Neuronal stem cell (in vitro differentiated cells): ENCODE measurements at regions not wholly inside any gene's neighbourhood (a gene's known extent, or its start where the extent isn't known, plus 50 kb on each side); places are given as distances from the start of the nearest gene placed in this dataset.

Experiments used
- DNase-seq: peaks from one replicate; pipeline ENCODE4 v3.0.0-alpha.2; 2013; ENCODE audit warnings: low spot score
- H2AFZ ChIP-seq: one replicate; pipeline ENCODE4 v1.6.1; 2013; ENCODE audit warnings: mild to moderate bottlenecking, low read length, inconsistent platforms
- H2AK5ac ChIP-seq: 2 replicates; pipeline ENCODE4 v1.6.1; 2013; ENCODE audit warnings: low read depth, mild to moderate bottlenecking, inconsistent platforms, low read length, moderate library complexity, mixed read lengths
- H2BK120ac ChIP-seq: 2 replicates; pipeline ENCODE4 v1.6.1; 2013; ENCODE audit warnings: low read depth, mild to moderate bottlenecking, inconsistent platforms, low read length, moderate library complexity, mixed read lengths
- H2BK12ac ChIP-seq: one replicate; pipeline ENCODE4 v1.6.1; 2013; ENCODE audit warnings: low read length, inconsistent platforms
- H2BK15ac ChIP-seq: 2 replicates; pipeline ENCODE4 v1.6.1; 2013; ENCODE audit warnings: mild to moderate bottlenecking, low read length, inconsistent platforms, mixed read lengths
- H2BK5ac ChIP-seq: one replicate; pipeline ENCODE4 v1.6.1; 2013; ENCODE audit warnings: inconsistent platforms, mild to moderate bottlenecking, low read length, moderate library complexity
- H3K14ac ChIP-seq: one replicate; pipeline ENCODE4 v1.6.1; 2013; ENCODE audit warnings: low read length, inconsistent platforms
- H3K18ac ChIP-seq: 2 replicates; pipeline ENCODE4 v1.6.1; 2013; ENCODE audit warnings: low read length, inconsistent platforms
- H3K23ac ChIP-seq: 2 replicates; pipeline ENCODE4 v1.6.1; 2013; ENCODE audit warnings: low read depth, mild to moderate bottlenecking, mixed read lengths, low read length, inconsistent platforms; ENCODE audit not compliant: poor library complexity
- H3K27ac ChIP-seq: replicated peaks from 3 replicates; pipeline ENCODE4 v1.5.1; 2013; ENCODE audit warnings: low read length, inconsistent platforms
- H3K27me3 ChIP-seq, 3 experiments: 2 replicates each; pipeline ENCODE4 v1.6.1; 2013; ENCODE audit warnings: low read length in 3 of 3, mild to moderate bottlenecking in 2 of 3, inconsistent platforms in 1 of 3, low read depth in 1 of 3, mixed read lengths in 1 of 3, moderate library complexity in 1 of 3; ENCODE audit not compliant: control insufficient read depth in 3 of 3, insufficient read depth in 3 of 3
- H3K36me3 ChIP-seq, 2 donors: replicated peaks in 1 of 2; 2 replicates each; pipeline ENCODE4 v1.6.1; 2013; ENCODE audit warnings: low read length in 2 of 2; ENCODE audit not compliant: control insufficient read depth in 2 of 2, insufficient read depth in 2 of 2
- H3K4ac ChIP-seq: 2 replicates; pipeline ENCODE4 v1.6.1; 2013; ENCODE audit warnings: inconsistent platforms, mild to moderate bottlenecking, low read length, moderate library complexity
- H3K4me1 ChIP-seq, 2 donors: 1 replicate in 1 of 2; 2 replicates in 1 of 2; pipeline ENCODE4 v1.6.1; 2013; ENCODE audit warnings: low read length in 2 of 2, low read depth in 1 of 2; ENCODE audit not compliant: control insufficient read depth in 2 of 2, insufficient read depth in 1 of 2
- H3K4me2 ChIP-seq: one replicate; pipeline ENCODE4 v1.6.1; 2013; ENCODE audit warnings: mild to moderate bottlenecking, low read length, inconsistent platforms; ENCODE audit not compliant: insufficient read depth, poor library complexity, severe bottlenecking
- H3K4me3 ChIP-seq, 2 donors: 2 replicates each; pipeline ENCODE4 v1.5.1; 2013; ENCODE audit warnings: low read length in 2 of 2, mild to moderate bottlenecking in 2 of 2, inconsistent platforms in 1 of 2, moderate library complexity in 1 of 2
- H3K79me1 ChIP-seq: one replicate; pipeline ENCODE4 v1.6.1; 2013; ENCODE audit warnings: low read depth, mild to moderate bottlenecking, inconsistent platforms, low read length, moderate library complexity
- H3K9ac ChIP-seq: one replicate; pipeline ENCODE4 v1.6.1; 2013; ENCODE audit warnings: mild to moderate bottlenecking, low read depth, low read length, inconsistent platforms; ENCODE audit not compliant: poor library complexity
- H3K9me3 ChIP-seq, 2 donors: replicated peaks in 1 of 2; 2 replicates each; pipeline versions ENCODE3 to v1.6.1; 2013; ENCODE audit warnings: low read length in 2 of 2, mild to moderate bottlenecking in 2 of 2, inconsistent platforms in 1 of 2, low read depth in 1 of 2, mixed read lengths in 1 of 2, moderate library complexity in 1 of 2; ENCODE audit not compliant: control insufficient read depth in 2 of 2, insufficient read depth in 1 of 2
- H4K8ac ChIP-seq: one replicate; pipeline ENCODE4 v1.6.1; 2013; ENCODE audit warnings: low read depth, mild to moderate bottlenecking, inconsistent platforms, low read length, moderate library complexity
- H4K91ac ChIP-seq: one replicate; pipeline ENCODE4 v1.6.1; 2013; ENCODE audit warnings: low read length, low read depth, mild to moderate bottlenecking, inconsistent platforms; ENCODE audit not compliant: poor library complexity
- WGBS, 2 donors: extraction: QIAGEN DNeasy Blood & Tissue Kit; methylation state at CpG; one replicate each; pipeline ENCODE4 v1.1.7; 2013; ENCODE audit warnings: missing lambda C conversion rate in 2 of 2, mixed read lengths in 1 of 2; ENCODE audit not compliant: insufficient read length in 2 of 2, insufficient replicate concordance in 1 of 2; ENCODE audit errors: extremely low coverage in 2 of 2; 5-methylcytosine and 5-hydroxymethylcytosine counted together

DNA sequence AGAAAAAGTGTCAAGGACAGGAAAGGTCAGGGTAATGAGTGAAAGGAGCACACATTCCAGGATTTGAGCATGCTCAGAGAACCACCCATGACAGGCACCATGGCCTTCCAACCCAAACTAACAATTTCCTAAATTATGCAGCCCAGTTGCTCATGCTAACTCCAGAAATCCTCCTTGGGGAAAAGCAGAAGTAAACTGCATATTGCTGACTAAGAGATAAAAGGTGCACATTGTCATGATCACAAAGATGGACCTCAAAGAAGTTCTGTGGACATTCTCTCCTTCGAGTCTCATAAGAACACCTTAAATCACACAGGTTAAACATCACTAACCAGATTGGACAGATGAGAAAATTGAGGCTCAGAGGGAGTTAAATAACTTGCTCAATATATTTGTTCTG lies 97.6 kb upstream of the SLC25A36 start:
- no peak overlapping the region for H3K14ac ChIP-seq
- H3K23ac ChIP-seq = no peak overlapping the region
- no peak overlapping the region for H3K4me3 ChIP-seq
- no peak overlapping the region for H3K4me2 ChIP-seq
- H3K4ac ChIP-seq = no peak overlapping the region
- no peak overlapping the region for H3K27ac ChIP-seq
- H2BK12ac ChIP-seq = no peak overlapping the region
- no peak overlapping the region for H4K8ac ChIP-seq
- DNase-seq = no peak
- peaks cover 0 to 4% (median 0%) of the 10 kb centered on the region in 3 experiments for H3K27me3 ChIP-seq
- no peak overlapping the region for H2BK120ac ChIP-seq
- H2AK5ac ChIP-seq = no peak overlapping the region
- no peak overlapping the region for H4K91ac ChIP-seq
- no peaks in the 10 kb centered on the region for H3K4me1 ChIP-seq
- no peak overlapping the region for H3K18ac ChIP-seq
- H3K79me1 ChIP-seq = no peaks in the 10 kb centered on the region
- H3K9ac ChIP-seq = no peak overlapping the region
- H3K9me3 ChIP-seq = no peaks in the 10 kb centered on the region
- no peaks in the 10 kb centered on the region for H3K36me3 ChIP-seq
- WGBS, 2 donors = no CpG with 5 or more reads among the region's 1 CpG
- no peak overlapping the region for H2AFZ ChIP-seq
- H2BK15ac ChIP-seq = no peak overlapping the region
- H2BK5ac ChIP-seq = no peak overlapping the region

DNA sequence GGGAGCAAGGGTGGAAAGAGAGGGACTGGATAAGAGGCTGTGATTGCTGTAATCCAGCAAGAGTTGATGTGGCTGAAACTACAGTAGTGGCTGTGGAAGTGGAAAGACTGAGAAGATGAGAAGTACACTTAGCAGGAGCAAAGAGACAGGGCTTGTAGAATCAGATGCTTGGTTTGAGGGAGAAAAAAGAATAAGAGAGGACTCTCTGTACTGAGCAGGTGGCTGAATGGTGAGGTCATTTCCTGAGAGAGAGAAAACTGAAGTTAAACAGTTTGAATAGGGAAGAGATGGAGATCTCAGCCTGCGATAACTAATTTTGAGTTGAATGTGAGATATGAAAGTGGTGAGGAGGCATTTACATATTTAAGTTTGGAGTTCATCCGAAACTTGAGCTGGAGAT lies 95.8 kb upstream of the SLC25A36 start:
- Histone ChIP-seq H3K9me3 (no peaks in the 10 kb centered on the region), H3K4me1 (no peaks in the 10 kb centered on the region), H3K36me3 (no peaks in the 10 kb centered on the region), H4K8ac (no peak overlapping the region), H3K27me3 (peaks cover 0 to 4% (median 0%) of the 10 kb centered on the region in 3 experiments), H3K4me3 (no peak overlapping the region), H2BK12ac (no peak overlapping the region), H2AK5ac (no peak overlapping the region), H2AFZ (no peak overlapping the region), H4K91ac (no peak overlapping the region), H2BK15ac (no peak overlapping the region), H3K27ac (no peak overlapping the region), H3K14ac (no peak overlapping the region), H3K4ac (no peak overlapping the region), H3K9ac (no peak overlapping the region), H3K18ac (no peak overlapping the region), H2BK120ac (no peak overlapping the region), H3K4me2 (no peak overlapping the region), H3K23ac (no peak overlapping the region), H2BK5ac (no peak overlapping the region), H3K79me1 (no peaks in the 10 kb centered on the region)
- no CpG with 5 or more reads among the region's 2 CpGs for WGBS, 2 donors
- DNase-seq = no peak

DNA sequence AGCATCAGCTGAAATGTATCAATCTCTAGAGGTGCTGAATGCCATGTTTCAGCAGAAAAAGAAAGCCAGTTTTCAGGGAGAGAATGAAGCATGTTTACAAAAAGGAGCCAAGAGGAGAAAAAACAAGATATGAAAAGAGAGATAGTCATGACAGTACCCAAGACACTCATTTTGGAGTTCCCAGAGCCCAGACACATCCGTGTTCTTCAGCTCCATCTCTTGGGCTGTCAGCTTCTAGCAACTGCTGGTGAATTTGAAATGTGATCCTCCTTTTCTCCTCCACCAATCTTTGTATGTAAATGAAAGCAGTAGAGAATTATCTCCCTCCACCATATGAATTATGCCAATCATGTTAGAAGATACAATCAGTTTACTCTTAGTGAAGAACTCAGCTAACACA lies 93.0 kb upstream of the SLC25A36 start:
- no peak overlapping the region for H2AFZ ChIP-seq
- no peak overlapping the region for H3K9ac ChIP-seq
- H3K79me1 ChIP-seq = no peaks in the 10 kb centered on the region
- no peak overlapping the region for H3K18ac ChIP-seq
- no peaks in the 10 kb centered on the region for H3K9me3 ChIP-seq
- H3K36me3 ChIP-seq = no peaks in the 10 kb centered on the region
- H3K4me2 ChIP-seq = no peak overlapping the region
- WGBS, 2 donors = no CpG with 5 or more reads among the region's 1 CpG
- H2BK15ac ChIP-seq = no peak overlapping the region
- H4K8ac ChIP-seq = no peak overlapping the region
- no peaks in the 10 kb centered on the region for H3K4me1 ChIP-seq
- H3K4ac ChIP-seq = no peak overlapping the region
- no peak overlapping the region for H2BK5ac ChIP-seq
- no peak overlapping the region for H2AK5ac ChIP-seq
- DNase-seq = no peak
- no peak overlapping the region for H2BK120ac ChIP-seq
- H2BK12ac ChIP-seq = no peak overlapping the region
- no peak overlapping the region for H3K27ac ChIP-seq
- H3K4me3 ChIP-seq = no peak overlapping the region
- no peak overlapping the region for H3K23ac ChIP-seq
- H3K14ac ChIP-seq = no peak overlapping the region
- no peak overlapping the region for H4K91ac ChIP-seq
- peaks cover 0 to 4% (median 0%) of the 10 kb centered on the region in 3 experiments for H3K27me3 ChIP-seq

DNA sequence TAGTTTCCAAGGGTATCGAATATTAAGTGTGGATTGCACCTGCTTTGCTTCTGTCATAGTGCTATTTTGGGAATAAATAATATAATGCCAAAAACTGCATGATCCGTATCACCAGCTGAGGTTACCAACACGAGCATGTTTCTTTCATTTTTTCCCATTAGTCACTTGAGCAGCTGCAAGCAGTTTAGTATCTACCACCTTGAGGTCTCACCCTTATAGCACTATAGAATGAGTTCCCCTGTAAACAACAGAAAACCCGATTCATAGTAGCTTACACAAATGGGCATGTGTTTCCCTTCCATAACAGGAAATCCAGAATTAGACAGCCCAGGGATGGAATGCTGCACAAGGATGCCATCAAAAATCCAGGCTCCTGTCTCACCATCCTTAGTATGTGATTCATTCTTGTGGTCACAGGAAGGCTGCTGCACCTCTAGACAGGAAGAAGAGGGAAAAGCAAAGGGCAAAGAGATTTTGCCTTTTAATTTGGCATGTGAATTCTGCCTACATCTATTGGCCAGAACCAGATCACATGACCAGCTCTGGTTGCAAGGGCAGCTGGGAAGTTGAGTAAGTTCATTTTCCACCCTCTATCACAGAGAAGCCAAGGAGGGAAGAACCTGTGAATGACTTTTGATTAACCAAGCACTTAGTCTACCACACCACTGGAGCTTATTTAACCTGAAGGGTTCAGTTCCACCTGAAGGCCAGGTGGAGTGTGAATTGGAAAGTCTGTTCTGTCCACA lies 91.3 kb upstream of the SLC25A36 start:
- H4K91ac ChIP-seq = no peak overlapping the region
- no peak overlapping the region for H2AK5ac ChIP-seq
- H3K4me3 ChIP-seq = no peak overlapping the region
- H3K14ac ChIP-seq = no peak overlapping the region
- H2BK120ac ChIP-seq = no peak overlapping the region
- H3K4ac ChIP-seq = no peak overlapping the region
- no peak overlapping the region for H4K8ac ChIP-seq
- no peaks in the 10 kb centered on the region for H3K79me1 ChIP-seq
- H3K18ac ChIP-seq = no peak overlapping the region
- DNase-seq = no peak
- H2BK12ac ChIP-seq = no peak overlapping the region
- H2BK15ac ChIP-seq = no peak overlapping the region
- H3K27me3 ChIP-seq = peaks cover 0 to 4% (median 0%) of the 10 kb centered on the region in 3 experiments
- no CpG with 5 or more reads among the region's 4 CpGs for WGBS, 2 donors
- H3K9ac ChIP-seq = no peak overlapping the region
- H3K23ac ChIP-seq = no peak overlapping the region
- H2BK5ac ChIP-seq = no peak overlapping the region
- H3K36me3 ChIP-seq = no peaks in the 10 kb centered on the region
- no peaks in the 10 kb centered on the region for H3K9me3 ChIP-seq
- H3K4me2 ChIP-seq = no peak overlapping the region
- no peaks in the 10 kb centered on the region for H3K4me1 ChIP-seq
- no peak overlapping the region for H3K27ac ChIP-seq
- no peak overlapping the region for H2AFZ ChIP-seq
